ENCODE measurements at regions not wholly inside any gene's neighbourhood (a gene's known extent, or its start where the extent isn't known, plus 50 kb on each side); places are given as distances from the start of the nearest gene placed in this dataset.

GRCh38 chr2:121134728-121135127 lies 150.3 kb downstream of the TFCP2L1 start:
- TF ChIP-seq USF1 (IDR thresholded peaks at IDR 0.05) (no peak), TCF12 (IDR thresholded peaks at IDR 0.05; ENCODE audit: low read depth) (no peak), FOXM1 (IDR thresholded peaks at IDR 0.05; ENCODE audit: borderline replicate concordance, low read depth) (no peak), CREB1 (IDR thresholded peaks at IDR 0.05; ENCODE audit: low read depth) (no peak), EP300 (IDR thresholded peaks at IDR 0.05; ENCODE audit: borderline replicate concordance) (no peak), YY1 (IDR thresholded peaks at IDR 0.05; ENCODE audit: low read depth) (no peak), MAX (IDR thresholded peaks at IDR 0.05) (no peak), EGR1 (IDR thresholded peaks at IDR 0.05) (no peak), TAF1 (IDR thresholded peaks at IDR 0.05; ENCODE audit: low read depth) (no peak), CEBPB (IDR thresholded peaks at IDR 0.05) (no peak)
